GM21529 (cell line): ENCODE measurements at regions not wholly inside any gene's neighbourhood (a gene's known extent, or its start where the extent isn't known, plus 50 kb on each side); places are given as distances from the start of the nearest gene placed in this dataset.
"Not testable (repeated sequence)": the region's sequence is repeated elsewhere in the genome, so short reads cannot be mapped to it uniquely, and the experiment has no call there.

Source experiments
- ATAC-seq: cut with Tn5 transposase; IDR thresholded peaks from one replicate; pipeline ENCODE4 v1.9.1; 2021; ENCODE audit not compliant: unreplicated experiment

- ATAC-seq = no peak
These were observed 160.2 kb downstream of the ADSS2 start for GRCh38 chr1:244291236-244292201.

- no peak for ATAC-seq
These were observed 157.0 kb downstream of the ADSS2 start for GRCh38 chr1:244294599-244295224.

GRCh38 chr1:244296003-244296402 is 155.7 kb downstream of the ADSS2 start:
- ATAC-seq = no peak

- no peak for ATAC-seq
These were observed 155.3 kb downstream of the ADSS2 start for GRCh38 chr1:244296447-244296846.

GRCh38 chr1:244297087-244297486 is 154.6 kb downstream of the ADSS2 start:
- ATAC-seq = no peak

GRCh38 chr1:244297616-244298015 is 154.1 kb downstream of the ADSS2 start:
- ATAC-seq = no peak

GRCh38 chr1:244300029-244300375 is 151.7 kb downstream of the ADSS2 start:
- ATAC-seq = not testable (repeated sequence)

GRCh38 chr1:244301595-244302130 is 150.0 kb downstream of the ADSS2 start:
- ATAC-seq = no peak

GRCh38 chr1:244302876-244303609 is 148.7 kb downstream of the ADSS2 start:
- ATAC-seq = no peak

GRCh38 chr1:244303610-244303969 is 148.1 kb downstream of the ADSS2 start:
- no peak for ATAC-seq

GRCh38 chr1:244304156-244304555 is 147.6 kb downstream of the ADSS2 start:
- no peak for ATAC-seq

GRCh38 chr1:244304656-244305055 is 147.1 kb downstream of the ADSS2 start:
- ATAC-seq = no peak

GRCh38 chr1:244305776-244306341 is 145.8 kb downstream of the ADSS2 start:
- no peak for ATAC-seq

GRCh38 chr1:244306544-244306943 is 145.2 kb downstream of the ADSS2 start:
- no peak for ATAC-seq

- not testable (repeated sequence) for ATAC-seq
These were observed 142.5 kb downstream of the ADSS2 start for GRCh38 chr1:244309191-244309590.

- no peak for ATAC-seq
These were observed 139.8 kb downstream of the ADSS2 start for GRCh38 chr1:244311784-244312532.

- ATAC-seq = no peak
These were observed 138.4 kb downstream of the ADSS2 start for GRCh38 chr1:244313346-244313745.

- ATAC-seq = no peak
These were observed 136.7 kb downstream of the ADSS2 start for GRCh38 chr1:244314921-244315559.

GRCh38 chr1:244315996-244316395 is 135.7 kb downstream of the ADSS2 start:
- no peak for ATAC-seq

- no peak for ATAC-seq
These were observed 135.3 kb downstream of the ADSS2 start for GRCh38 chr1:244316407-244316806.
